ENCODE measurements at regions not wholly inside any gene's neighbourhood (a gene's known extent, or its start where the extent isn't known, plus 50 kb on each side); places are given as distances from the start of the nearest gene placed in this dataset.

DNA sequence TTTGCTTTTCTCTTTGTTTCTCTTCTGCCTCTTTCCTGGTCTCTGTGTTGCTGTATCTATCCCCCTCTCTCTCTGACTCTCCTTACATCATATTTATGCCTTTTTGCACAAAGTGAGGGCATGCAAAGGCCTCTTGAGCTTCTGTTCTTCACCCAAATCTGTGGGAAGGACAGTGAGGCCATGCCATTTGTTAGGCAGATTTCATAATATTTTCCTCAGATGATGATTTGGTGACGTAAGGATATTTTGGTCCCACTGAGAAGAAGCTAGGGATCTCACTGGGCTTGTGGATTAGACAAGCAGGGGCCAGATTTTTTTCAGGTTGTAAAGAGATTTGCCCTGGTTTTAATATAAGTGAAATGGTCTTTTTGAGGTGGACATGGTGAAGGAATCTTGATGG is 249.4 kb upstream of the USP24 start (continued):
- no peak for TF ChIP-seq BMI1 (IDR thresholded peaks at IDR 0.05; ENCODE audit: borderline replicate concordance)

DNA sequence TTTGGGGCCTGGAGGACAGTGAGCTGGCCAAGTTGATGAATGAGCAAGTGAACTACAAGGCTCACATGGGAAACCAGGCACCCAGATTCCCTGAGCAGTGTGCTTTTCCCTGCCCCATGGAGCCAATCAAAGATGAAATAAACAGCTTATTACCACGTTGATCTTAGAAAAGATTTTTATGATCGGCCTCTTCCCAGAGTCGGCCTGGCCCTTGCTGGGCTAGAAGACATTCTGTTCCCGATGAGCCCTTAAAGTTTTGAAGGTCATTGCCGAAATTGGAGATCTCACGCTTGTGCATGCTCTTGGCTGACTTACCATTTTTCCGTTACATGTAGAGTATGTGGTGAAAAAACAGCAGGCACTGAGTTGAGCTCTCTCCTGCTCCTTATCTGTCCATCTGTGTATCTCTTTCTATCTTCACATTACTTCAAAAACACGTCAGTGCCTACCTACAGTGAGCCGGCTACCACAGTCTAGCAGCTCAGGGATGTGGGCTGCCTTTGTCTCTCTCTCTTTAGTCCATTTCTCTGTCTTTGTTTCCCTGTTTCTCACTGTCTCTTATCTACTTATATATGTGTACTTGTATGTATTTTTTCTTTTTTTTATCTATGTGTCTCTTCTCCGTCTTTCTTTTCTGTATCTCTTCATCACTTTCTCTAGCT is 248.8 kb upstream of the USP24 start:
- Histone ChIP-seq H3K27ac (ENCODE audit: control insufficient read depth, insufficient read depth) (no peak overlapping the region), H3K36me3 (ENCODE audit: control insufficient read depth in 2 of 2, insufficient read depth in 2 of 2, low read length in 1 of 2) (no peaks in the 10 kb centered on the region), H2AFZ (ENCODE audit: control insufficient read depth, low read depth, low read length) (no peak overlapping the region), H3K79me2 (ENCODE audit: control insufficient read depth, insufficient read depth, low read length) (no peaks in the 10 kb centered on the region), H3K27me3 (replicated peaks in 1 of 2; ENCODE audit: control insufficient read depth in 2 of 2, insufficient read depth in 2 of 2, low read length in 1 of 2) (no peaks in the 10 kb centered on the region; a peak in 1 of 4 replicates), H4K20me1 (ENCODE audit: control insufficient read depth, insufficient read depth) (no peaks in the 10 kb centered on the region), H3K4me2 (ENCODE audit: control insufficient read depth, insufficient read depth) (no peak overlapping the region), H3K9ac (ENCODE audit: control insufficient read depth, insufficient read depth, low read length) (no peak overlapping the region), H3K9me3 (replicated peaks; ENCODE audit: control insufficient read depth, insufficient read depth, low read length) (no peaks in the 10 kb centered on the region), H3K4me1 (ENCODE audit: control insufficient read depth, insufficient read depth, low read length) (no peaks in the 10 kb centered on the region), H3K4me3 (no peak overlapping the region)
- DNase-seq (ENCODE audit: low read depth, low spot score) (no peak), FAIRE-seq (no peak), ATAC-seq (no peak)
- ChIA-PET SMC1A (ENCODE audit: uncharacterized antibody, unreplicated experiment) (interaction anchor here (1.1 kb wide), 2 partner anchors 146 to 1121 kb away, joined by 3 to 4 read pairs; no protein-coding TSS in a partner anchor), CTCF (interaction anchor here (0.6 kb wide), 1 partner anchor 284 kb away, joined by 4 read pairs; no protein-coding TSS in a partner anchor), POLR2A (no interaction called here), RAD21 (ENCODE audit: unreplicated experiment) (interaction anchor here (1.3 kb wide), 1 partner anchor 15 kb away, joined by 5 read pairs; no protein-coding TSS in a partner anchor)
- intact Hi-C loops (cut with micrococcal nuclease; ENCODE audit: unreplicated experiment) = no loop called here
- in situ Hi-C loops (cut with MboI) = no loop called here
- TF ChIP-seq, protein P1, sequence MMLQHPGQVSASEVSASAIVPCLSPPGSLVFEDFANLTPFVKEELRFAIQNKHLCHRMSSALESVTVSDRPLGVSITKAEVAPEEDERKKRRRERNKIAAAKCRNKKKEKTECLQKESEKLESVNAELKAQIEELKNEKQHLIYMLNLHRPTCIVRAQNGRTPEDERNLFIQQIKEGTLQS (IDR thresholded peaks at IDR 0.05; ENCODE audit: borderline replicate concordance, extremely low read depth, low read depth, low read length) = no peak
- TF ChIP-seq STAT3 (IDR thresholded peaks at IDR 0.05; ENCODE audit: low read depth, low read length) (no peak), ZBED1 (IDR thresholded peaks at IDR 0.05; ENCODE audit: borderline replicate concordance) (no peak), SRF (IDR thresholded peaks at IDR 0.05; ENCODE audit: low read depth in 2 of 2, low read length in 2 of 2) (no peak), NRF1 (conservative IDR thresholded peaks at IDR 0.05; ENCODE audit: low read depth, low read length) (no peak), FOXK2 (IDR thresholded peaks at IDR 0.05) (no peak), RFX5 (IDR thresholded peaks at IDR 0.05; ENCODE audit: low read depth, low read length) (no peak), BHLHE40 (IDR thresholded peaks at IDR 0.05; ENCODE audit: borderline replicate concordance in 1 of 2, low read depth in 2 of 2, low read length in 1 of 2) (no peak)
- TF ChIP-seq, protein P2, sequence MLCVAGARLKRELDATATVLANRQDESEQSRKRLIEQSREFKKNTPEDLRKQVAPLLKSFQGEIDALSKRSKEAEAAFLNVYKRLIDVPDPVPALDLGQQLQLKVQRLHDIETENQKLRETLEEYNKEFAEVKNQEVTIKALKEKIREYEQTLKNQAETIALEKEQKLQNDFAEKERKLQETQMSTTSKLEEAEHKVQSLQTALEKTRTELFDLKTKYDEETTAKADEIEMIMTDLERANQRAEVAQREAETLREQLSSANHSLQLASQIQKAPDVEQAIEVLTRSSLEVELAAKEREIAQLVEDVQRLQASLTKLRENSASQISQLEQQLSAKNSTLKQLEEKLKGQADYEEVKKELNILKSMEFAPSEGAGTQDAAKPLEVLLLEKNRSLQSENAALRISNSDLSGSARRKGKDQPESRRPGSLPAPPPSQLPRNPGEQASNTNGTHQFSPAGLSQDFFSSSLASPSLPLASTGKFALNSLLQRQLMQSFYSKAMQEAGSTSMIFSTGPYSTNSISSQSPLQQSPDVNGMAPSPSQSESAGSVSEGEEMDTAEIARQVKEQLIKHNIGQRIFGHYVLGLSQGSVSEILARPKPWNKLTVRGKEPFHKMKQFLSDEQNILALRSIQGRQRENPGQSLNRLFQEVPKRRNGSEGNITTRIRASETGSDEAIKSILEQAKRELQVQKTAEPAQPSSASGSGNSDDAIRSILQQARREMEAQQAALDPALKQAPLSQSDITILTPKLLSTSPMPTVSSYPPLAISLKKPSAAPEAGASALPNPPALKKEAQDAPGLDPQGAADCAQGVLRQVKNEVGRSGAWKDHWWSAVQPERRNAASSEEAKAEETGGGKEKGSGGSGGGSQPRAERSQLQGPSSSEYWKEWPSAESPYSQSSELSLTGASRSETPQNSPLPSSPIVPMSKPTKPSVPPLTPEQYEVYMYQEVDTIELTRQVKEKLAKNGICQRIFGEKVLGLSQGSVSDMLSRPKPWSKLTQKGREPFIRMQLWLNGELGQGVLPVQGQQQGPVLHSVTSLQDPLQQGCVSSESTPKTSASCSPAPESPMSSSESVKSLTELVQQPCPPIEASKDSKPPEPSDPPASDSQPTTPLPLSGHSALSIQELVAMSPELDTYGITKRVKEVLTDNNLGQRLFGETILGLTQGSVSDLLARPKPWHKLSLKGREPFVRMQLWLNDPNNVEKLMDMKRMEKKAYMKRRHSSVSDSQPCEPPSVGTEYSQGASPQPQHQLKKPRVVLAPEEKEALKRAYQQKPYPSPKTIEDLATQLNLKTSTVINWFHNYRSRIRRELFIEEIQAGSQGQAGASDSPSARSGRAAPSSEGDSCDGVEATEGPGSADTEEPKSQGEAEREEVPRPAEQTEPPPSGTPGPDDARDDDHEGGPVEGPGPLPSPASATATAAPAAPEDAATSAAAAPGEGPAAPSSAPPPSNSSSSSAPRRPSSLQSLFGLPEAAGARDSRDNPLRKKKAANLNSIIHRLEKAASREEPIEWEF (IDR thresholded peaks at IDR 0.05; ENCODE audit: insufficient replicate concordance, low read depth, low read length) = no peak
- no TSS peak for BruUV-seq (replicated peaks)
- 29% methylated on average over 10 of the region's 10 CpGs for WGBS (ENCODE audit: insufficient coverage, insufficient replicate concordance, low lambda C conversion rate, missing lambda C conversion rate)
